ENCODE measurements at regions not wholly inside any gene's neighbourhood (a gene's known extent, or its start where the extent isn't known, plus 50 kb on each side); places are given as distances from the start of the nearest gene placed in this dataset.

GRCh38 chr4:45951153-45951552 lies 172.7 kb downstream of the GABRG1 start:
- TF ChIP-seq CTCF (IDR thresholded peaks at IDR 0.05) (no peak), POLR2A (IDR thresholded peaks at IDR 0.05) (no peak)
